AG04449 (cell line): ENCODE measurements at regions not wholly inside any gene's neighbourhood (a gene's known extent, or its start where the extent isn't known, plus 50 kb on each side); places are given as distances from the start of the nearest gene placed in this dataset.
"Not testable (repeated sequence)": the region's sequence is repeated elsewhere in the genome, so short reads cannot be mapped to it uniquely, and the experiment has no call there.

ENCODE experiments used
- CTCF ChIA-PET: fragments of 350-600 bp; formaldehyde crosslinking; extraction: SDS; loops from one replicate; lab custom pipeline; 2021; ENCODE audit warnings: antibody characterized with exemption; lab: Yijun Ruan, JAX
- POLR2A ChIA-PET: fragments of 400-600, 350-600 bp; formaldehyde crosslinking; extraction: SDS; loops from one replicate; lab custom pipeline; 2020; ENCODE audit warnings: antibody characterized with exemption, inconsistent platforms; lab: Yijun Ruan, JAX
- DNase-seq: peaks from one replicate; pipeline ENCODE4 v3.0.0-alpha.2; 2010; ENCODE audit warnings: low read depth, low spot score
- H3K4me3 ChIP-seq: 2 replicates; pipeline ENCODE4 v1.5.1; 2011; ENCODE audit warnings: low read depth, mild to moderate bottlenecking, control low read depth, low read length
- TF ChIP-seq, protein P1 (sequence below): IDR thresholded peaks from one replicate; pipeline ENCODE4 v1.5.1; 2011; ENCODE audit warnings: mild to moderate bottlenecking, moderate library complexity, low read length, control low read depth, inconsistent platforms; ENCODE audit not compliant: insufficient read depth; ENCODE audit errors: missing control alignments

DNA sequence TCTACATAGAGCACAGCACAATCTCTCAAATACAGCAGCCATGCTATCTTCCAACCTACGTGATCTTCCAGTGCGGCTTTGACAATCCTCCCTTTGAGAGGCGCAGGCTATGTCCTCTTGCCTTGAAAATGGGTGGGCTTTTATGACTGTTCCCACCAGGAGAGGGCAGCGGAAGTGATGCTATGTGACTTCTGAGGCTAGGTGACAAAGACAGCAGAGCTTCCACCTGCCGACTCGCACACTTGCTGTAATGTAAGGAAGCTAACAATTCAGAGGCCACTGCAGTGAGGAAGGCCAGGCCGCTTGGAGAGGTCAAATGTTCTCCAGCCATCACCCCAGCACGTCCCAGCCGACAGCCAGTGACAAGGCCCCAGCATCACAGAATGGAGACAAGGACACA, 65.8 kb downstream of the MRPL57 start:
- DNase-seq, result no peak
- ChIA-PET CTCF (interaction anchor here (0.7 to 1.1 kb wide), 3 partner anchors 12 to 235 kb away, joined by 3 read pairs; no protein-coding TSS in a partner anchor), POLR2A (no interaction called here)
- H3K4me3 ChIP-seq, result no peak overlapping the region
- TF ChIP-seq, protein P1, sequence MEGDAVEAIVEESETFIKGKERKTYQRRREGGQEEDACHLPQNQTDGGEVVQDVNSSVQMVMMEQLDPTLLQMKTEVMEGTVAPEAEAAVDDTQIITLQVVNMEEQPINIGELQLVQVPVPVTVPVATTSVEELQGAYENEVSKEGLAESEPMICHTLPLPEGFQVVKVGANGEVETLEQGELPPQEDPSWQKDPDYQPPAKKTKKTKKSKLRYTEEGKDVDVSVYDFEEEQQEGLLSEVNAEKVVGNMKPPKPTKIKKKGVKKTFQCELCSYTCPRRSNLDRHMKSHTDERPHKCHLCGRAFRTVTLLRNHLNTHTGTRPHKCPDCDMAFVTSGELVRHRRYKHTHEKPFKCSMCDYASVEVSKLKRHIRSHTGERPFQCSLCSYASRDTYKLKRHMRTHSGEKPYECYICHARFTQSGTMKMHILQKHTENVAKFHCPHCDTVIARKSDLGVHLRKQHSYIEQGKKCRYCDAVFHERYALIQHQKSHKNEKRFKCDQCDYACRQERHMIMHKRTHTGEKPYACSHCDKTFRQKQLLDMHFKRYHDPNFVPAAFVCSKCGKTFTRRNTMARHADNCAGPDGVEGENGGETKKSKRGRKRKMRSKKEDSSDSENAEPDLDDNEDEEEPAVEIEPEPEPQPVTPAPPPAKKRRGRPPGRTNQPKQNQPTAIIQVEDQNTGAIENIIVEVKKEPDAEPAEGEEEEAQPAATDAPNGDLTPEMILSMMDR, result no peak

DNA sequence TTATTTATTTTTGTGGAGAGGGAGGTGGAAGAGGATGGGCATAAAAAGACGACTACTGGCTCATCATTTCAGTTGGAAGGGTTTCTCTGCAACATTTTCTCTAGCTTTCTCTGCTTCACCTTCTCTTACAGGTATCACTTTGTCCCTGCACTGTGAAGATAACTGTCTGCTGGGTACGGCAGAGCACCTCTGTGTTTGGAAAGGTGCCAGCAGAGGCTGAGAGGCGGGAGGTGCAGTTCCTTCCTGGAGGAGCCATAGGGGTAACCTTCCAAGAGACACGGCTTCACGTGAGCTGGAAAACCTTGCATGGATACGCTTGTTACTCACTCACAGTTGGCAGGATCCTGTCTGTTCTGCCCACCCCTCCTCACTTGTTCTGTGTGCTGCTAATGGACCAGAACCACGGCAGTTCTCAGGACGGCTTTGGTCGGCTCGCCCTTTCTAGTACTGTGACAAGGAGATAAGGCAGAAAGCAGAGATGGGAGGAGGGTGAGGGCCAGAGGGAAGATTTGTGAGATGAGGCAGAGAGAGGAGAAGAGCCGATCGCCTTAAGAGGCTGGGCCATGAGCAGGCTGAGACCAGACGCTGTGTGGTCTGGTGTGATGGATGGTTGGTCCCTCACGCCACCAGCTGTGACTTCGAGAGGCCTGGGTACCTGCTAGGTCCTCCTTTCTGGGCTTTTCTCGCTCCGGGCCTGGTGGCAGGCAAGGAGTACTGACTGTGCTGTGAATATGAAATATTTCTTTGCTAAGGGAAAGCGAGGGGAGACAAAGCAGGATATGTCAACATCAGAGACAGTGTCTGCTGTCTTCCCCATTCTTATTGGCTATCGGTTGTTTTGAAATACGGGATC, 66.8 kb downstream of the MRPL57 start:
- no peak for DNase-seq
- ChIA-PET CTCF (interaction anchor here (1.8 kb wide), 1 partner anchor 10 kb away, joined by 6 read pairs; no protein-coding TSS in a partner anchor), POLR2A (no interaction called here)

DNA sequence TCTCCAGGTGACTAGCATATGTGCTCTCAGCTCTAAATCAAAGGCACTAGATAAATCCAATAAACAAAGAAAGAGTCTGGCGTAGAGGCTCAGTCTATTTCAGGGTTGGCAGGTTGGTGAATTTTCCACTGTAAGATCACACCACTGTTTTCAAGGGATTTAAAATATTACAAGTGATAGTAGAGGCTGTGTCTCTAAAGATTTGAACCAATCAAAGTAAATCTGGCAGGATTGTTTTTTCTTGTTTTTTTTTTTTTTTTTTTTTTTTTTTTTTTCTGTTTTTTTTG, 67.4 kb downstream of the MRPL57 start:
- POLR2A ChIA-PET, H3K4me3 ChIP-seq, DNase-seq: not testable (repeated sequence)
- CTCF ChIA-PET, result interaction anchor here (1.3 to 1.8 kb wide), 2 partner anchors 11 to 25 kb away, joined by 3 to 6 read pairs; no protein-coding TSS in a partner anchor

More for the DNA sequence above, 66.8 kb downstream of the MRPL57 start:
- H3K4me3 ChIP-seq, result no peak overlapping the region
- TF ChIP-seq, protein P1, result no peak

DNA sequence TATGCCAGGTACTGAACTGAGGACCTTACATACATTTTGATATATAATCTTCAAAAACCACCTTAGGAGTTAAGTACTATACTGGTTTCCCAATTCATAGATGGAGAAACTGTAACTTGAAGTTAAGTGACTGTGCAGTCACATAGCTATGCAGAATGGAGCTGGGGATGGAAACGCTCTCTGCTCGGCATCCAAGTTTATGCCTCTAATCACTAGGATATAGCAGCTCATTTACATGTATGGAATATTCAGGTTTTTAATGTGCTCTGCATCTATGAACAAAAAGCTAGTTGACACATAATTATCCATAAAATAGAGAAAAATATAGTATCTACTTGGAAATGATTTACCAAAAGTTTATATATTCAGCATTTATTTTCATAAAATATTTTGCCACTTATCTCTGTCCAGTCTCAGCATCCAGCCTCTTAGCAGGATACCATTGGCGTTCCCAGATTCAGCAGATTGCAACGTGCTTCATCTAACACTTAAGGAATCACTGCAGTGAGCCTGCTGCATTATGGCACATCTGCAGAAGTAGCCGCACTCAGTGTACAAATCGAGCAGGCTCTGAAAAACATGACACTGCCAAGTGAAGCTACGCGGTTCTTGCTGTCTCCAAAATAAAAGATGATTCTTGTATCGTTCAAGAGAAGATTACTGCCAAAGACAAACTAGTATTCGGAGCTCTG, 70.4 kb downstream of the MRPL57 start:
- TF ChIP-seq, protein P1, result no peak
- ChIA-PET CTCF (interaction anchor here (1.0 kb wide), 1 partner anchor 230 kb away, joined by 4 read pairs; no protein-coding TSS in a partner anchor), POLR2A (no interaction called here)
- DNase-seq, result no peak
- H3K4me3 ChIP-seq, result no peak overlapping the region

DNA sequence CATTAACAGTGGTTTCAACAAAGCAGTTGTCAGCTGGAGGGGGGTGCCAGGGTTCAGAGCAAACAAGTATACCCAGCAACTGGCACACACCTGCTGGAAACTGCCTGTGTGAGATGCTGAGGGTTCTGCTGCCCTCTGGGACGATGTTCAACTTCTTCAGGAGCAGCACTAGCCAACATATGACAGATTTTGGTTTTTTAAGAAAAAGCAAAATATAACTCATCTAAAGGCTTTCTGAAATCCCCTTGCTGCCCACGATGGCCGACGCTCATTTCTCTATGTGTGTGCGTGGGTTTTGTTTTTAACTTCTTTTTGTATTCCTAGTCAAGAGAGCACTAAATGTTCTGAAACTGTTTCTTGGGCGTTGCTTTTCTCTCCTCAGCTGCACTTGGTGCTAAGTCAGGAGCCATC, 79.9 kb downstream of the MRPL57 start:
- no peak for DNase-seq
- no peak overlapping the region for H3K4me3 ChIP-seq
- CTCF ChIA-PET, result no interaction called here

DNA sequence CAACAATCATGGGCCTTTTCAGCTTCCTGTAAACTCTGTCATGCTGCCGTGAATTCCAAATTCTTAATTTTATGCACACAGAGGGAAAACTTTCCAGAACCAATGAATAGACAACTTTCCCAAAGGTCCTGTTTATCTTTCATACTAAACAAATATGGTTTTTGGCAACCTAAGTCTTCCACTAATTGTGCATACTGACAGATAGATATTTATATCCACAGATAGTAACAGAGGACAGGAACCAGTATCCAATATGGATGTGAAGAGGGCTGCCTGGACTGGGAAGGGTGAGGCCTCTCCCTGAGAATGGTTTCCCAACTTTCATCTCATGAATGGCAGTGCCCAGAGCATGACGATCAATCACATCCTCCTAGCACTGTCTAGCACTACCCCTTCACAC, 80.4 kb downstream of the MRPL57 start:
- no peak for DNase-seq
- CTCF ChIA-PET, result no interaction called here

More for the DNA sequence above, 79.9 kb downstream of the MRPL57 start:
- TF ChIP-seq, protein P1, result no peak
- POLR2A ChIA-PET, result no interaction called here

More for the DNA sequence above, 80.4 kb downstream of the MRPL57 start:
- POLR2A ChIA-PET, result no interaction called here
- TF ChIP-seq, protein P1, result no peak
- H3K4me3 ChIP-seq, result no peak overlapping the region
